Retinal pigment epithelial cell (primary cell): ENCODE measurements at regions not wholly inside any gene's neighbourhood (a gene's known extent, or its start where the extent isn't known, plus 50 kb on each side); places are given as distances from the start of the nearest gene placed in this dataset.
A peak's percentile ranks its signal among the peaks of the same experiment; 100 is the strongest.

Experiments
- DNase-seq: peaks from one replicate; pipeline ENCODE4 v3.0.0-alpha.2; 2010; ENCODE audit warnings: low read depth
- H3K4me3 ChIP-seq: 2 replicates; pipeline ENCODE4 v1.5.1; 2011; ENCODE audit warnings: mild to moderate bottlenecking, low read length, control low read depth, moderate library complexity
- CTCF ChIP-seq: conservative IDR thresholded peaks from 2 replicates; pipeline ENCODE4 v1.5.1; 2011; ENCODE audit warnings: low read depth, low read length, control low read depth, inconsistent platforms

GRCh38 chr6:28767133-28767532, 156.7 kb downstream of the TRIM27 start:
- TF ChIP-seq CTCF, result no peak
- no peak for DNase-seq

DNA sequence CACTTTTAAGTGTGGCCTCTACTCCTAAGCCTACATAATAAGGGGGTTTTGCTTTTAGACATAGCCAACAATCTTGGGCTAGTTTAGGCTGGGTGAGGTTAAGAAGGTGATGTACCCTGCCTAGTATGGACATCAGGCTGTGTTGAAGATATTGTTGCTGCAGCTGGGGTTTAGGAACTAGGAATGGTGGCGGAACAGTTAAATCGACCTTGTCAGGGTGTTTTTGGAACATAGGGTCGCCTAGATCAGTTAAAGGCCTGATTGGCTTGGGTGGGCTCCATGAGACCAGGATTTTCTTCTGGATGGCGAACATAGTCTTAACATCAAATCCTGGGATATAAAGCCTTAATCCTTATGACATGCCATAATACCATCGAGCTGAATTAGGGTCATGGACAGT, 156.1 kb downstream of the TRIM27 start:
- TF ChIP-seq CTCF, result no peak
- H3K4me3 ChIP-seq, result no peak overlapping the region
- DNase-seq, result no peak

More at GRCh38 chr6:28767133-28767532, 156.7 kb downstream of the TRIM27 start:
- H3K4me3 ChIP-seq, result no peak overlapping the region

DNA sequence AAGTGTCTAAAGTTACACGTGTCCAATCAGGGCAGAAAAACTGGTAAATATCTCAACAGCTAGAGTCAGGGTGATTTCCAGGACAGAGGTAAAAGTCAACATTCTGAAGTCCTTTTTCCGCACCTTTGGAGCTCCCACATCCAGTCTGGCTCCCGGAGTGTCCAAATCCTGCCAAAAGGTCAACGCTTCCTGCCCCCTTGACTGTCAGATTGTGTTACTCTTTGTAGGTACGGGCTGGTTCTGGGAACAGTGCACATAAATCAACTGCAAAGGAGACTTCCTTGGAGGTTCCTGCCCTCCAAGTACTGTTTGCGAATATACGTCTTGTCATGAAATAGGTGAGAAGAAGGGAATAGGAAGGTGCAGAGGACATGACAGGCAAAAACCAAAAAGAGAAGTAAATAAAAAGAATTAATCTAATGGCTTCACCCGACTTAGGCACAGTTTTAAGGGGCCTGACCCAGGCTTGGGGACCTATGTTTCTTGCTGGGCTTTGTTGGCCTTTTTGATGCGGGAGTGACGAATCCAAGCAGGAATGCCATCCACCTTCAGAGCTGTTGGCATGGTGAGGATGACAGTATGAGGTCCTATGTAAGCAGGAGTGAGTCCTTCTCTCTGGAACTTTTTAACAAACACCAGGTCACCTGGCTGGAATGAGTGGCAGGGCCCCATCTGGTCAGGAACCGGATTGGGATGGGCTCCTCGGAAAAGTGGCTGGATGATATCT, 155.4 kb downstream of the TRIM27 start:
- DNase-seq, result no peak
- no peak overlapping the region for H3K4me3 ChIP-seq
- no peak for TF ChIP-seq CTCF

DNA sequence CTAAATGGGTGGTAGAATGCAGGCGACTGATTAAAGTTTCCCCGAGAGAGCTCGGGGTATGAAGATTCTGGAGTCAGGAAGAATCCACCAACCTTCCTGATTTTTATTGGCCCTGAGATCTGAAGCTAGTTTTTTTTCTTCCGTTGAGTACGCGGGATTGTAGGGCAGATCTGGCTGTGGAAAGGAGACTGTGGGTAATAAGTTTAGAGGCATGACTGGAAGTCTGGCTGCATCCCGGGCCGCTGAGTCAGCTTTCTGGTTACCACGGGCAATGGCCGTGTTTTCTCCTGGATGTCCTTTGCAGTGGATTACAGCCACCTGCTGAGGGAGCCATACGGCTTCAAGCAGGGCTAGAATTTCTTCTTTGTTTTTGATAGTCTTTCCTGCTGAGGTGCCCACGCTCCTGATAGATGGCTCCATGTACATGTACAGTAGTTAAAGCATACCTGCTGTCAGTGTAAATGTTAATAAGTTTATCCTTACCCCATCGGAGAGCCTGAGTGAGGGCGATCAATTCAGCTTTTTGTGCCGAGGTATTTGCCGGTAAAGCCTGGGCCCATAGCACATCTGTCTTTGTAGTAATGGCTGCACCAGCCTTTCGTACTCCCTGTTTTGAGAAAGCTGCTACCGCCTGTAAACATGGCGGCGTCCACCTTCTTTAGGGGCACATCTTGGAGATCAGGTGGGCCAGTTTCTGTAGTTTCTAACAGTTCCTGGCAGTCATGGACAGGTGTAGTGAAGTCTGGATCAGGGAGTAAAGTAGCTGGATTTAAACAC, 154.0 kb downstream of the TRIM27 start:
- peak; percentile 25 for TF ChIP-seq CTCF
- no peak overlapping the region for H3K4me3 ChIP-seq
- DNase-seq, result no peak

- H3K4me3 ChIP-seq, result no peak overlapping the region
- no peak for TF ChIP-seq CTCF
- no peak for DNase-seq
Measured at GRCh38 chr6:28770732-28771131, 153.1 kb downstream of the TRIM27 start.

- H3K4me3 ChIP-seq, result no peak overlapping the region
- TF ChIP-seq CTCF, result peak; percentile 13
- no peak for DNase-seq
Measured at GRCh38 chr6:28771401-28772267, 152.2 kb downstream of the TRIM27 start.
